Endothelial cell of umbilical vein (primary cell): ENCODE measurements at regions not wholly inside any gene's neighbourhood (a gene's known extent, or its start where the extent isn't known, plus 50 kb on each side); places are given as distances from the start of the nearest gene placed in this dataset.

Source experiments
- CTCF ChIP-seq, 2 donors: IDR thresholded peaks; 1 replicate in 1 of 2; 2 replicates in 1 of 2; pipeline ENCODE4 v1.5.1; 2011; ENCODE audit warnings: low read length in 2 of 2, mild to moderate bottlenecking in 2 of 2, moderate library complexity in 2 of 2, control low read depth in 1 of 2, inconsistent platforms in 1 of 2, low read depth in 1 of 2; ENCODE audit not compliant: insufficient read depth in 1 of 2; ENCODE audit errors: extremely low read depth in 1 of 2
- EZH2 ChIP-seq: IDR thresholded peaks from 2 replicates; pipeline ENCODE4 v1.6.1; 2012; ENCODE audit warnings: borderline replicate concordance, low read depth, mild to moderate bottlenecking, moderate library complexity, low read length, inconsistent platforms; ENCODE audit not compliant: severe bottlenecking
- FOS ChIP-seq: IDR thresholded peaks from 2 replicates; pipeline ENCODE4 v1.6.1; 2011; ENCODE audit warnings: mild to moderate bottlenecking, low read length, moderate library complexity, borderline replicate concordance; ENCODE audit not compliant: insufficient read depth
- MYC ChIP-seq: IDR thresholded peaks from one replicate; pipeline ENCODE4 v1.6.1; 2011; ENCODE audit warnings: mild to moderate bottlenecking, low read depth, low read length
- POLR2A ChIP-seq: IDR thresholded peaks from 2 replicates; pipeline ENCODE4 v1.6.1; 2012; ENCODE audit warnings: low read depth, mild to moderate bottlenecking, control low read depth, low read length
- POLR2AphosphoS5 ChIP-seq: IDR thresholded peaks from 2 replicates; pipeline ENCODE4 v1.6.1; 2012; ENCODE audit warnings: low read depth, mild to moderate bottlenecking, control low read depth, low read length, moderate library complexity; ENCODE audit not compliant: insufficient read depth
- TF ChIP-seq, protein P1 (sequence below): IDR thresholded peaks from 2 replicates; pipeline ENCODE4 v1.6.1; 2011; ENCODE audit not compliant: insufficient read depth, insufficient read length

DNA sequence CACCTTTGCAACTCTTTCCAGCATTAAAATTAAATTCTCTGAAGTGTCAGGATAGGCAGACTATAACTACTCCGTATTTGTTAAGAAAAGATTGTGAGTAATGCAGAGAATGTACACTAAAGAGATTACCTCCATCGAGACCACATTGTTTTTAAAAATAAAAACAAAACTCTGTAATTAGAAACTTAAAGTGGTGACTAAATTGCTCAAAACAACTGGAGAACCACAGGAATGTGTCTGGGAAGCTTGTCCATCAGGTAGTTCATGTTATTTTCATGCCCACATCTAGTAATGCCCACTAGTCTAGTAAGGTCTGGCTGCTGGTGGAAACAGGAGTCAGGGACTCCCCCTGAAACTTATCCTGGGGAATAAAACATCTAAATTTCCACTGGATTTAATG is 103.0 kb upstream of the FOXQ1 start:
- TF ChIP-seq CTCF (IDR thresholded peaks at IDR 0.05; ENCODE audit: extremely low read depth in 1 of 2, insufficient read depth in 1 of 2, low read depth in 1 of 2, low read length in 2 of 2), result no peak
- TF ChIP-seq POLR2AphosphoS5, result no peak
- TF ChIP-seq POLR2A, result no peak
- TF ChIP-seq EZH2, result no peak
- TF ChIP-seq FOS, result no peak
- TF ChIP-seq, protein P1, sequence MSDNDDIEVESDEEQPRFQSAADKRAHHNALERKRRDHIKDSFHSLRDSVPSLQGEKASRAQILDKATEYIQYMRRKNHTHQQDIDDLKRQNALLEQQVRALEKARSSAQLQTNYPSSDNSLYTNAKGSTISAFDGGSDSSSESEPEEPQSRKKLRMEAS, result no peak
- TF ChIP-seq MYC, result no peak
